ENCODE measurements at regions not wholly inside any gene's neighbourhood (a gene's known extent, or its start where the extent isn't known, plus 50 kb on each side); places are given as distances from the start of the nearest gene placed in this dataset.

DNA sequence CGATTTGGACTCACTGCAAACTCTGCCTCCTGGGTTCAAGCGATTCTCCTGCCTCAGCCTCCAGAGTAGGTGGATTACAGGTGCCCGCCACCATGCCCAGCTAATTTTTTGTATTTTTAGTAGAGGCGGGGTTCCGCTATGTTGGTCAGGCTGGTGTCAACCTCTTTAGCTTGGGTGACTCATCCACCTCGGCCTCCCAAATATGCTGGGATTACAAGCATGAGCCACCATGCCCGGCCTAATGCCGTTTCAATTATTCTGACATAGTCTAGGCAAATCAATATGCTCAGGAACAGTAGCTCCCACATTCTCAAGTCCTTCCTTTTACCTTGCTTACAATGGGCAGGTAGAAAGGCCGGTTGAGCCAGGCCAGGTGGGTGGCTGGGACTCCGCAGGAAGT lies 82.0 kb upstream of the EEA1 start:
- in situ Hi-C loops (cut with HindIII; ENCODE audit: low sequenced_read_pairs): no loop called here
- TF ChIP-seq, protein P1, sequence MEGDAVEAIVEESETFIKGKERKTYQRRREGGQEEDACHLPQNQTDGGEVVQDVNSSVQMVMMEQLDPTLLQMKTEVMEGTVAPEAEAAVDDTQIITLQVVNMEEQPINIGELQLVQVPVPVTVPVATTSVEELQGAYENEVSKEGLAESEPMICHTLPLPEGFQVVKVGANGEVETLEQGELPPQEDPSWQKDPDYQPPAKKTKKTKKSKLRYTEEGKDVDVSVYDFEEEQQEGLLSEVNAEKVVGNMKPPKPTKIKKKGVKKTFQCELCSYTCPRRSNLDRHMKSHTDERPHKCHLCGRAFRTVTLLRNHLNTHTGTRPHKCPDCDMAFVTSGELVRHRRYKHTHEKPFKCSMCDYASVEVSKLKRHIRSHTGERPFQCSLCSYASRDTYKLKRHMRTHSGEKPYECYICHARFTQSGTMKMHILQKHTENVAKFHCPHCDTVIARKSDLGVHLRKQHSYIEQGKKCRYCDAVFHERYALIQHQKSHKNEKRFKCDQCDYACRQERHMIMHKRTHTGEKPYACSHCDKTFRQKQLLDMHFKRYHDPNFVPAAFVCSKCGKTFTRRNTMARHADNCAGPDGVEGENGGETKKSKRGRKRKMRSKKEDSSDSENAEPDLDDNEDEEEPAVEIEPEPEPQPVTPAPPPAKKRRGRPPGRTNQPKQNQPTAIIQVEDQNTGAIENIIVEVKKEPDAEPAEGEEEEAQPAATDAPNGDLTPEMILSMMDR (IDR thresholded peaks at IDR 0.05; ENCODE audit: low read depth, low read length): no peak
- no peak for DNase-seq (ENCODE audit: low read depth, low spot score)
- H3K4me3 ChIP-seq (ENCODE audit: low read depth, low read length): no peak overlapping the region

DNA sequence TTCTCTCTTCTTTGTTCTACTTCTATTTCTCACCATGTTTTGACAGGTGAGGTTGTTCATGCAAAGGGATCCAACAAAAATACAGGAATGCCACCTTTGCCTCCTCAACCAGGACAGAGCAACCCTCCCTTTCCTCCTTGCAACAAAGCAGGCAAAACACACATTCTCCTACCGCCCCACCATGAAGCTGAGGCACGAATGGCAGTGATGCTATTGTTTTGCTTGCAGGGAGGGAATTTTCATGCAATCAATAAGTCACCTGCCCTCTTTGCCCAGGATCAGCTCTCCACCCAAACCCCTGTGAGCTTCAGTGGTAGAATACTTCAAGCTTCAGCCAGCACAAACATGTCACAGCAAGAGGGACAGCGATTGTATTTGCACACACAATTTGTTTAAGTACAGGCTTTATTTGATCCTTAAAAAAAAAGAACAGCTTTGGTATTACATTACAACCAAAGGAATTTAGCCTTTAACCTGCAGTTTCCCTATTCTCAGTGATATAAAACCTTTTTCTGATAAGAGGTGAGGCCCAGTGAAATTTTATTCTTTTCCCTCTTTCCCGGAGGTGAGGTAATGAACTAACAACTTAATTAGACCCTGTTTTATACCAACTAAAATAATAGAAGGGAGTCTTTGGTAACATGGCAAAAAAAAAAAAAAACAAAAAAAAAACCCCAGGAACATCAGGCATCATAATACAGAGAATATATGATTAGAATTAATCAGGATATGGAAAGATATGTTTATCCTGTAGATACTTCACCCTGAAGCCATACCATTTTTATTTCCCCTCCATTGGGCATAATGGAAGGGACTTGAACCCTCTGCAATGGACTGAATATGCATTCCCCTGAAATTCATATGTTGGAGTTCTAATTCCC lies 87.0 kb upstream of the EEA1 start:
- TF ChIP-seq, protein P1 (IDR thresholded peaks at IDR 0.05; ENCODE audit: low read depth, low read length): no peak
- in situ Hi-C loops (cut with HindIII; ENCODE audit: low sequenced_read_pairs): no loop called here
- peak; percentile 33 for DNase-seq (ENCODE audit: low read depth, low spot score)

DNA sequence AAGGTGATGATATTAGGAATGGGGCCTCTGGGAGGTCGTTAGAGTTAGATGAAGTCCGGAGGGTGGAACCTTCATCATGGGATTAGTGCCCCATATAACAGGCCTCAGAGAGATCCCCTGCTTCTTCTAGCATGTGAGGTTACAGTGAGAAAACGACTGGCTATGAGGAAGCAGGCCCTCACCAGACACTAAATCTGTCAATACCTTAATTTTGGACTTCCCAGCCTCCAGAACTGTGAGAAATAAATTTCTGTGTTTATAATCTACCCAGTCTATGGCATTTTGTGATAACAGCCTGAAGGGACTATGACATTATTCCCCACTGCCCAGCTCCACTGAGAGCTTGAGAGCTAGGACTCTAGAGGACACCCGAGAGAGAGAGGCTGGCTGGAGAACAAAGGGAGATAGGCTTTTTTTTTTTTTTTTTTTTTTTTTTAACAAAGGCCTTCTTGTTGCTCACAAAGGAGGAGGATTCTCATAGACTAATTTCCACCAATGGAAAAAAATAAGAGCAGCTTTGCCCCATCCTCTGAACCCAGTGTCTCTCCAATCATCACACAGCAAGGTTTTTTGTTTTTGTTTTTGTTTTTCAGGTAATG lies 87.8 kb upstream of the EEA1 start:
- TF ChIP-seq, protein P1 (IDR thresholded peaks at IDR 0.05; ENCODE audit: low read depth, low read length): no peak

More for the DNA sequence above, 87.0 kb upstream of the EEA1 start:
- H3K4me3 ChIP-seq (ENCODE audit: low read depth, low read length): no peak overlapping the region

DNA sequence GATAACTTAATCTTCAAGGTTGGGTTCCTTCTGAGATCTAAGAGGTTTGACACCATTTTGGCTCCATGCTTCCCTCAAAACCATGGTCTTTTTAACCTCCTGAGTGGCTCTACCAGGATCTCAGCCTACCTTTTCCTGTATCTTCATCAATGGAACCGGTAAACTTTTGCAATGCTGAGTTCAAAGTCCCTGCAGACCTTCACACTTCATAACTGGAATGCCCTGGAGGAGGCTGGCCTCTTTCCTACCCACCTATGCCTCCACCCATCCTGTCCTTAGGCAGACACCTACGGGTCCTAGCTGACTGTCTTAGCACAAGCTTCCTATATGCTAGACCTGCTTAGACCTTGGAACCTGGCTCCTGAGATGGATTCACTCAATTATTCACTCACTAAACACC lies 89.5 kb upstream of the EEA1 start:
- TF ChIP-seq, protein P1 (IDR thresholded peaks at IDR 0.05; ENCODE audit: low read depth, low read length): no peak
- DNase-seq (ENCODE audit: low read depth, low spot score): no peak
- in situ Hi-C loops (cut with HindIII; ENCODE audit: low sequenced_read_pairs): no loop called here
- no peak overlapping the region for H3K4me3 ChIP-seq (ENCODE audit: low read depth, low read length)

More for the DNA sequence above, 87.8 kb upstream of the EEA1 start:
- in situ Hi-C loops (cut with HindIII; ENCODE audit: low sequenced_read_pairs): no loop called here
- H3K4me3 ChIP-seq (ENCODE audit: low read depth, low read length): no peak overlapping the region
- no peak for DNase-seq (ENCODE audit: low read depth, low spot score)

DNA sequence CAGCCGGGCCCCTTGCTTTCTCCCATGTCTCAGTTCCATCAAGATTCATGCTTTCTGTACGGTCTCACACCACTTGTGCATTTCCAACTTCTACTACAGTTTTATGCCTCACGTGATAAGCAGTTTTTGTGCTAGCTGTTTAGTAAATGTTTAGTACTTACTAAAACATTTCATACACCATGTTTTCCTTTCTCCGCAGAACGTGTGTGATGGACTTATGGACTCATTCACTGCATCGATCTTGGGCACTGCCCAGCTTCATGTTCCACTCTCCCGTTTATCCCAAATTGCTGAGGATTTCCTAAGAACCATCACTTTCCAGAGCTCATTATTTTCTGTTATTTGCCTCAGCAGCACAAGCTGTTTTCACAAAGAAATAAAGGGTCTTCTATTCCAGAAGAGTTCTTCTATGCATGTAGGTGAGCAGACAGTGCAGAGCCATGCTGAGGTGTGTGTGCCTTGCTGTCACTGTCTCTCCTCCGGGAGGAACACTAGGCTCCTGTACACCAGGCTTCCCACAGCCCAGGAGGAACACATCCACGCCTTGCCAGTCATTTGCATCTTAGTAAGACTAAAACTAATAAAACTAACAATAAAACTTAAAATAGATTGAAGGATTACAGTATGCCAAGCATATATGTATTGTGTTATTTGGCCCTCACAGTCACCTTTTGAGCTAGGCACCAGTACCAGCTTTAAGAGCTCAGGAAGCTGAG lies 90.3 kb upstream of the EEA1 start:
- TF ChIP-seq, protein P1 (IDR thresholded peaks at IDR 0.05; ENCODE audit: low read depth, low read length): no peak
- H3K4me3 ChIP-seq (ENCODE audit: low read depth, low read length): no peak overlapping the region
- no peak for DNase-seq (ENCODE audit: low read depth, low spot score)
- in situ Hi-C loops (cut with HindIII; ENCODE audit: low sequenced_read_pairs): no loop called here

DNA sequence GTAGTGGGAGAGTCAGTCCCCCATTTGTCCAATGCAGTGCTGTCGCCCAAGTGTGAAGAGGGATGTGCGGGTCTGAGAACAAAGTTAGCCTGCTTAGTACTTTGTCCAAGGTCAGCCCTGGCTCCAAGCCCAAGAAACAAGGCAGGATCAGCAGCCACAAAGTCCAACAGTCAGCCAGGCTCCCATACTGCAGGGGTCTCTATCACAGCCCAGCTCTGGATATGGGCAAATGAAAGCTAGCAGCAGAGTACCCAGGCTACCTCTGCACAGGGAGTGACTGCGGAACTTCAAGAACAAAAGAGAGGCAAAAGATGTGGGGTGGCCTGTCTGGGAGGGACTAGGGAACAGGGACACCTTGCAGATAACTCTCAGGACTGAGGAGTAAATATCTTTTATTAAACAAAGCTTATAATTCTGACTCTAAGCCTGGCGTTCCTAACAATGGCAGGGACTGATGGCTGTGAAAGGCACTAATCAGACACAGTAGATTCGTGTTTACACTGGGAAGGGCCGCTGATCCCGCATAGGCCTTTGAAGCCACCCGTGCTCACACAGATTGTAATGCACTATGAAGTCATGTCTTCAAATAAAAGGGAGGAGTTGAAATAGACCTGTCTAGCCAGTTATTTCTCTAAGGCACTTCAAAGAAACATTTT lies 91.0 kb upstream of the EEA1 start:
- in situ Hi-C loops (cut with HindIII; ENCODE audit: low sequenced_read_pairs): no loop called here
- TF ChIP-seq, protein P1 (IDR thresholded peaks at IDR 0.05; ENCODE audit: low read depth, low read length): no peak
- H3K4me3 ChIP-seq (ENCODE audit: low read depth, low read length): no peak overlapping the region
- DNase-seq (ENCODE audit: low read depth, low spot score): no peak
